Dermis microvascular lymphatic vessel endothelial cell (primary cell): ENCODE measurements at regions not wholly inside any gene's neighbourhood (a gene's known extent, or its start where the extent isn't known, plus 50 kb on each side); places are given as distances from the start of the nearest gene placed in this dataset.

Experiments
- DNase-seq, 2 donors: peaks; one replicate each; pipeline versions ENCODE4 v3.0.0 to v3.0.0-alpha.2; 2010; ENCODE audit warnings: low read depth in 2 of 2

GRCh38 chr3:76879959-76880358, 159.9 kb upstream of the ROBO2 start:
- no peak for DNase-seq

- no peak for DNase-seq
Observed at GRCh38 chr3:76886761-76887500, 153.0 kb upstream of the ROBO2 start.

- no peak for DNase-seq
Observed at GRCh38 chr3:76888856-76889255, 151.0 kb upstream of the ROBO2 start.

GRCh38 chr3:76889911-76890310, 150.0 kb upstream of the ROBO2 start:
- no peak for DNase-seq

GRCh38 chr3:76897076-76897475, 142.8 kb upstream of the ROBO2 start:
- no peak for DNase-seq

- DNase-seq, result no peak
Observed at GRCh38 chr3:76900596-76900995, 139.3 kb upstream of the ROBO2 start.

GRCh38 chr3:76908156-76908555, 131.7 kb upstream of the ROBO2 start:
- no peak for DNase-seq

- no peak for DNase-seq
Observed at GRCh38 chr3:76912841-76913383, 127.0 kb upstream of the ROBO2 start.

GRCh38 chr3:76917436-76917835, 122.5 kb upstream of the ROBO2 start:
- DNase-seq, result no peak

- no peak for DNase-seq
Observed at GRCh38 chr3:76920511-76920910, 119.4 kb upstream of the ROBO2 start.

GRCh38 chr3:76923485-76923884, 116.4 kb upstream of the ROBO2 start:
- DNase-seq, result no peak

- no peak for DNase-seq
Observed at GRCh38 chr3:76930712-76931111, 109.2 kb upstream of the ROBO2 start.

GRCh38 chr3:76933245-76933644, 106.7 kb upstream of the ROBO2 start:
- DNase-seq, result no peak

GRCh38 chr3:76938962-76939361, 100.9 kb upstream of the ROBO2 start:
- DNase-seq, result no peak

- no peak for DNase-seq
Observed at GRCh38 chr3:76940181-76940770, 99.6 kb upstream of the ROBO2 start.

- no peak for DNase-seq
Observed at GRCh38 chr3:76941376-76941775, 98.5 kb upstream of the ROBO2 start.

- DNase-seq, result no peak
Observed at GRCh38 chr3:76942101-76942500, 97.8 kb upstream of the ROBO2 start.

- no peak for DNase-seq
Observed at GRCh38 chr3:76943058-76943457, 96.8 kb upstream of the ROBO2 start.

GRCh38 chr3:76943671-76944070, 96.2 kb upstream of the ROBO2 start:
- no peak for DNase-seq

- DNase-seq, result no peak
Observed at GRCh38 chr3:76949033-76949432, 90.9 kb upstream of the ROBO2 start.

GRCh38 chr3:76949462-76949861, 90.4 kb upstream of the ROBO2 start:
- no peak for DNase-seq

- DNase-seq, result no peak
Observed at GRCh38 chr3:76950590-76950989, 89.3 kb upstream of the ROBO2 start.

- no peak for DNase-seq
Observed at GRCh38 chr3:76954412-76954811, 85.5 kb upstream of the ROBO2 start.
